Fibroblast of skin of left biceps (primary cell): ENCODE measurements at regions not wholly inside any gene's neighbourhood (a gene's known extent, or its start where the extent isn't known, plus 50 kb on each side); places are given as distances from the start of the nearest gene placed in this dataset.
A peak's percentile ranks its signal among the peaks of the same experiment; 100 is the strongest.

Source experiments
- DNase-seq, 2 experiments: peaks; one replicate each; pipeline ENCODE4 v3.0.0-alpha.2; 2013; ENCODE audit warnings: low read depth in 2 of 2

GRCh38 chr12:83827860-83828259 lies 1084.7 kb downstream of the SLC6A15 start:
- no peak for DNase-seq

DNA sequence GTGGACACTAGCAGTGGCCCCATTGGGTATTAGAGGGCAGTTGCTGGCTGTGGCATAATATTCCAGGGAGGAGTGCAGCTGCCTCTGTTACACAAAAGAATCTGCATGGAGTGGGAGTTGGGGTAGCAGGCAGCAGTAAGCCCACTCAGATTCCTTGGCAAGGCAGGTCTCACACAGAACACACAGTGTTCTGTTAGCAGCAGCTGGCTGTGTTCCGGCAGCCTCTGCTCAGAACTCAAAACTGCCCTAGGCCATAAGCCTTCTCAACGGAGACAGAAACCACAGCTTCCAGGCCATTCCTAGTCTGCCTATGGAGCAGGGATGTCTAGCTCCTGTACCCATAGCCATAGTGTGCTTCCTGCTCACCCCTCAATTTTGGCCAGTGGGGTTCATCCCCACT lies 1085.4 kb downstream of the SLC6A15 start:
- no peak for DNase-seq

DNA sequence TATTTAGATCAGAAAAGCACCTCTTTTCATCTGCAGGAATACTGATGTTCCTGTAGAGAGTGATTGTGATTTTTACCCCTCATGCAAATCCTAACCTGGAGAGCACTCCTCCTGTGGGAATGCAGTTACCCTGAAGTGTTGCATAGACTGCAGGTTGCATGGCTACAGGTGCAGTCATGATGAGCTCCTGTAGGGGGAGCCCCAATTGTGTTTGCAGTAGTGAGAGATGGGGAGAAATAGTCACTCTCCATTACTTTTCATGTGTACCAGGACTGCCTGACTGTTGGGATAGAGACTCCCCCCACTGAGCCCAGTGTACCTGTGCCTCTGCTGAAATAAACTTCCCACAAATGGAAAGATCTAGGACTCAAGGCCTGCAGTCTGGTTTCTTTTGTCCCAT lies 1086.5 kb downstream of the SLC6A15 start:
- no peak for DNase-seq

DNA sequence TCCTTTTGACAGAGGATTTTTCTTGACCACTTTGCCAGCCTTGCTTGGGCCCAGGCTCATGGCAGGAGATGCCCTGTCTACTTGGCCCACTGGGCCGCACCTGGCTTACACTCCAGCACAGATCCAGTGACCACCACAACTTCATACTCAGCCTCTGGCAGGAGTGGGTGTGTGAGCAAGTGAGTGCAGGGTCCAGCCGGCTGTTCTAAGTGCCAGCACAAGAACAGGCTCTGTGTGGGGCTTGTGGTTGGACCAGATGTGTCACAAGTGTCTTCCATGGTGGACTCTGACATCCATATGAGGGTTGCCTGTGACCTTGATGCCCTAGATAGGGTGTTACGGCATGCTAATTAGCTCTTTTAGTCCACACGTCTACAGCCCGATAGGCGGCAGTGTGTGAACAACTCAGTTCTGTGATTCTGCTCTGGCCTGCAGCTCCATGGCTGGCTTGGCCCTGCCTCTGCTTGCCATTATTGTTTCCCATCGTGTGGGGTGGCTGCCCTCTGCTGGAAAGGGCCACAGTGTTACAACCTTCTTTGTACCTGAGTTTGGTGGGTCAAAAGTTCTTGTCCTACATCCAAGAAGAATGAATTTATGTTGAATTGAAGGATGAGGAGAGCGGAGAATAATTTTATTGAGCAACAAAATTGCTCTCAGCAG lies 1089.1 kb downstream of the SLC6A15 start:
- DNase-seq: no peak

GRCh38 chr12:83821967-83822366 lies 1090.6 kb downstream of the SLC6A15 start:
- no peak for DNase-seq

GRCh38 chr12:83818881-83819280 lies 1093.7 kb downstream of the SLC6A15 start:
- peak; percentile 40 to 48 for DNase-seq

GRCh38 chr12:83817730-83818129 lies 1094.9 kb downstream of the SLC6A15 start:
- DNase-seq: no peak

GRCh38 chr12:83808591-83808990 lies 1104.0 kb downstream of the SLC6A15 start:
- DNase-seq: no peak

- no peak for DNase-seq
These were observed 1104.7 kb downstream of the SLC6A15 start for GRCh38 chr12:83807871-83808270.

GRCh38 chr12:83805873-83806272 lies 1106.7 kb downstream of the SLC6A15 start:
- DNase-seq: no peak

DNA sequence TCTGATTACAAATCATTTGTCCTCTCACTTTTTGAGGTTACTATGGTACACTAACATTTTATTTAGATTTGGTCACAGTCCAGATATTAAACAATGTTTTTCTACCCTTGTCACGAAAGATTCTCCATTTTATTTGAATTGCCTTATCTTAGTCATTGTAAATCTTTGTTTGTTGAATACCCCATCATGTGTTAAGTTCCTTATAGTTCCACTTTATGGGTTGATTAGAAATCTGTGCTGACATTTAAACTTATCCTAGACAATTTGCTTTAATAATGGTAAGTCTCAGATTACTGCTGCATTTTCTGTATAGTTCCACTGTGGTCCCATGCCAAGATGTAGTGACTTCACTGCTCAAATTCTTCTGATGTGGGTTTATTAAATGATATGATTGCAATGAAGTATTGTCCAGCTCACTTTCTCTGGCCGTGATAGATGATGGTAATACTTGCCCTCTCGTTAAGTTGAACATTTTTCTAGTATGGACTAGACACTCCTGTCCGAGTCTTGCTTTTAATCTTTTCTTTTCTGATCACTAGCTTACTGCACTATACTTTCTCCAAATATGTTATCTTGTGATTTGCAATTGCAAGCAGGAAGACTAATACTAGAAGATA lies 1107.3 kb downstream of the SLC6A15 start:
- no peak for DNase-seq

GRCh38 chr12:83801972-83802371 lies 1110.6 kb downstream of the SLC6A15 start:
- no peak for DNase-seq

GRCh38 chr12:83800022-83800421 lies 1112.6 kb downstream of the SLC6A15 start:
- DNase-seq: no peak

DNA sequence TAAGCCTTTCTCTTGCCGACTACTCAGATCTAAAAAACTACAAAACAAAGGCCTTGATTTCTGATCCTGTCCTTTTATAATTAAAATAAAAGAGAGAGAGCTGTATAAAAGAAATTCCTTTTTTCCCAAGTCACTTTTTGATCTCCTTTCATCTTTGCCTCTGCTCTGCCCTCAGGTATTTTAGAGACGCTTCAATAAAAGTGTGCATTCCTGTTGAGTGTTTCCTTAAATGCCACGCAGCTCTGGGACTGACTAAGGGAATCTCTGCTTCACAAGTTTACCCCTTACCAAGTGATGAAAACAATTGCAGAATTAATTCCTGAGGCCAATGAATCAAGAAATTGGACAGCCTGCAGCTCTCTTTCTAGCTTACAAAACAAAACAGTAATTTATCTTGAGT lies 1109.8 kb downstream of the TMTC2 start:
- DNase-seq: no peak

GRCh38 chr12:83793616-83794015 lies 1106.9 kb downstream of the TMTC2 start:
- DNase-seq: no peak

- no peak for DNase-seq
These were observed 1097.7 kb downstream of the TMTC2 start for GRCh38 chr12:83784298-83784890.

GRCh38 chr12:83779526-83779925 lies 1092.8 kb downstream of the TMTC2 start:
- no peak for DNase-seq

GRCh38 chr12:83769151-83769550 lies 1082.4 kb downstream of the TMTC2 start:
- DNase-seq: no peak

GRCh38 chr12:83767723-83768122 lies 1081.0 kb downstream of the TMTC2 start:
- DNase-seq: no peak

GRCh38 chr12:83763425-83763824 lies 1076.7 kb downstream of the TMTC2 start:
- DNase-seq: no peak

DNA sequence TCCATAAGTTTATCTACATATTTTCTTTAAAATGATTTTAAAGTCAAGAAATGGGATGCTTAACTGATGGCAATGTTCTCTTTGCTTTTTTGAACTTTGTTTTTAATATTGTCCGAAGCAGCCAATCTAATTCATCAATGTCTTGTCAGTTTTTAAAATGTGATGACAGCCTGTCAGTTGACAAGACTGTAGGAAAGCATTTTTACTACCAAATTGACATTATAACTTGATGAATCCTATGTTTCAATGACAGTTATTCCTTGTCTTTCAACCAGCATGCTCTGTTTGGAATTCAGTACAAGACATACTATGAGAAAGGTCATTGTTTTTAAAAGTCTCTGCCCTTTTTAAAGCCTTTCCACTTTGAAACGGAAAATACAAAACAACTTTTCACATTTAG lies 1073.2 kb downstream of the TMTC2 start:
- DNase-seq: no peak

- no peak for DNase-seq
These were observed 1072.4 kb downstream of the TMTC2 start for GRCh38 chr12:83758888-83759631.

DNA sequence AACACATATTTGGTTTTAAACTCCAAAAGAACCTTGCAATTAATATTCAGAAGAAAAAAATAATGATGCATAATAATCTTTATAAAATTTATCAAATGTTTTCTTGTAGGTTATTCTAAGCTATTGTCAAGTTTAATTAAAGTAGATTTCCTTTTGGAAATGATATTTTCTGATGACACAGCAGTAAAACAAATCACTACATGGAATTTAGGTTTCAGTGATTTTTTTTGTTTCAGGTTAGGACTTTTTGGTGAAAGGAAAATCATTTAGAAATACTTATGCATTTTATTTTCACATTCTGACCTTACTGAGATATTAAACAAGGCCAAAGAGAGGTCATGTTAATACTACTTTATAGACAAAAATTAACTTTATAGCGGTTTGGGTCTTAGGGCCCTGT lies 1067.2 kb downstream of the TMTC2 start:
- no peak for DNase-seq
